ENCODE measurements at regions not wholly inside any gene's neighbourhood (a gene's known extent, or its start where the extent isn't known, plus 50 kb on each side); places are given as distances from the start of the nearest gene placed in this dataset.

DNA sequence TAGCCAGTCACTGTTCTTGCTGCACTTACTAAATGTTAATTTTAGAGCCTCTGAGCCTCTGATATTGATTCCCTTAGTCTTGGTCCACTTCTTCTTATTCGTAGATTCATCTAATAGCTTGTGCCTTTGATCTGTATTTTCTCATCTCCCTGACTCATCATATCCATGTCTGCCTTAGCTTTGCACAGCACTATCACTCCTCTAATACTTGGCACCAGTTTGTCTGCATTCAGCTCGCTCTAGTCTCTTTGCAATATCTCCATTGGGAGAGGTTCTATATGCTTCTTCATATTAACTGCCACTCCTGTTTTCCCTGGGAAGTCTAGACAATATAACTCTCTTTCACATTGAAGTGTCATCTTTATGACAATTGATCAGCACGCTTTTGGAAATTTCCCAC lies 68.5 kb upstream of the CSRP2 start:
- Histone ChIP-seq H3K36me3 (ENCODE audit: insufficient read depth) (no peaks in the 10 kb centered on the region), H3F3A (replicated peaks; ENCODE audit: low read depth) (no peaks in the 10 kb centered on the region), H3K27me3 (ENCODE audit: insufficient read depth) (no peaks in the 10 kb centered on the region), H3K4me3 (no peak overlapping the region), H3K4me2 (no peak overlapping the region), H3K79me2 (replicated peaks; ENCODE audit: insufficient read depth) (no peaks in the 10 kb centered on the region), H2AFZ (no peak overlapping the region), H3K4me1 (ENCODE audit: insufficient read depth) (no peaks in the 10 kb centered on the region), H4K20me1 (replicated peaks; ENCODE audit: insufficient read depth) (no peaks in the 10 kb centered on the region), H3K27ac (ENCODE audit: low read depth) (no peak overlapping the region), H3K9me2 (ENCODE audit: insufficient read depth) (0 out of 2 replicates have a peak, but pooled peaks cover 5% of the 10 kb centered on the region)
- H3K4me1 Mint-ChIP-seq = no peaks in the 10 kb centered on the region
- H3K27me3 Mint-ChIP-seq (ENCODE audit: insufficient read depth, low read depth, poor library complexity) = peaks cover 2% of the 10 kb centered on the region
- no peak for TF ChIP-seq ETS1 (IDR thresholded peaks at IDR 0.05)
- no peak for TF ChIP-seq CTCF (conservative IDR thresholded peaks at IDR 0.05; ENCODE audit: low read depth in 2 of 2)
- TF ChIP-seq ZNF114 (CRISPR knock-in tag; IDR thresholded peaks at IDR 0.05) = no peak
- TF ChIP-seq EZH2 (IDR thresholded peaks at IDR 0.05; ENCODE audit: low read depth, unreplicated experiment) = no peak
- no peak for TF ChIP-seq CREB1 (CRISPR knock-in tag; IDR thresholded peaks at IDR 0.05; ENCODE audit: low read depth)
- TF ChIP-seq, protein P1, sequence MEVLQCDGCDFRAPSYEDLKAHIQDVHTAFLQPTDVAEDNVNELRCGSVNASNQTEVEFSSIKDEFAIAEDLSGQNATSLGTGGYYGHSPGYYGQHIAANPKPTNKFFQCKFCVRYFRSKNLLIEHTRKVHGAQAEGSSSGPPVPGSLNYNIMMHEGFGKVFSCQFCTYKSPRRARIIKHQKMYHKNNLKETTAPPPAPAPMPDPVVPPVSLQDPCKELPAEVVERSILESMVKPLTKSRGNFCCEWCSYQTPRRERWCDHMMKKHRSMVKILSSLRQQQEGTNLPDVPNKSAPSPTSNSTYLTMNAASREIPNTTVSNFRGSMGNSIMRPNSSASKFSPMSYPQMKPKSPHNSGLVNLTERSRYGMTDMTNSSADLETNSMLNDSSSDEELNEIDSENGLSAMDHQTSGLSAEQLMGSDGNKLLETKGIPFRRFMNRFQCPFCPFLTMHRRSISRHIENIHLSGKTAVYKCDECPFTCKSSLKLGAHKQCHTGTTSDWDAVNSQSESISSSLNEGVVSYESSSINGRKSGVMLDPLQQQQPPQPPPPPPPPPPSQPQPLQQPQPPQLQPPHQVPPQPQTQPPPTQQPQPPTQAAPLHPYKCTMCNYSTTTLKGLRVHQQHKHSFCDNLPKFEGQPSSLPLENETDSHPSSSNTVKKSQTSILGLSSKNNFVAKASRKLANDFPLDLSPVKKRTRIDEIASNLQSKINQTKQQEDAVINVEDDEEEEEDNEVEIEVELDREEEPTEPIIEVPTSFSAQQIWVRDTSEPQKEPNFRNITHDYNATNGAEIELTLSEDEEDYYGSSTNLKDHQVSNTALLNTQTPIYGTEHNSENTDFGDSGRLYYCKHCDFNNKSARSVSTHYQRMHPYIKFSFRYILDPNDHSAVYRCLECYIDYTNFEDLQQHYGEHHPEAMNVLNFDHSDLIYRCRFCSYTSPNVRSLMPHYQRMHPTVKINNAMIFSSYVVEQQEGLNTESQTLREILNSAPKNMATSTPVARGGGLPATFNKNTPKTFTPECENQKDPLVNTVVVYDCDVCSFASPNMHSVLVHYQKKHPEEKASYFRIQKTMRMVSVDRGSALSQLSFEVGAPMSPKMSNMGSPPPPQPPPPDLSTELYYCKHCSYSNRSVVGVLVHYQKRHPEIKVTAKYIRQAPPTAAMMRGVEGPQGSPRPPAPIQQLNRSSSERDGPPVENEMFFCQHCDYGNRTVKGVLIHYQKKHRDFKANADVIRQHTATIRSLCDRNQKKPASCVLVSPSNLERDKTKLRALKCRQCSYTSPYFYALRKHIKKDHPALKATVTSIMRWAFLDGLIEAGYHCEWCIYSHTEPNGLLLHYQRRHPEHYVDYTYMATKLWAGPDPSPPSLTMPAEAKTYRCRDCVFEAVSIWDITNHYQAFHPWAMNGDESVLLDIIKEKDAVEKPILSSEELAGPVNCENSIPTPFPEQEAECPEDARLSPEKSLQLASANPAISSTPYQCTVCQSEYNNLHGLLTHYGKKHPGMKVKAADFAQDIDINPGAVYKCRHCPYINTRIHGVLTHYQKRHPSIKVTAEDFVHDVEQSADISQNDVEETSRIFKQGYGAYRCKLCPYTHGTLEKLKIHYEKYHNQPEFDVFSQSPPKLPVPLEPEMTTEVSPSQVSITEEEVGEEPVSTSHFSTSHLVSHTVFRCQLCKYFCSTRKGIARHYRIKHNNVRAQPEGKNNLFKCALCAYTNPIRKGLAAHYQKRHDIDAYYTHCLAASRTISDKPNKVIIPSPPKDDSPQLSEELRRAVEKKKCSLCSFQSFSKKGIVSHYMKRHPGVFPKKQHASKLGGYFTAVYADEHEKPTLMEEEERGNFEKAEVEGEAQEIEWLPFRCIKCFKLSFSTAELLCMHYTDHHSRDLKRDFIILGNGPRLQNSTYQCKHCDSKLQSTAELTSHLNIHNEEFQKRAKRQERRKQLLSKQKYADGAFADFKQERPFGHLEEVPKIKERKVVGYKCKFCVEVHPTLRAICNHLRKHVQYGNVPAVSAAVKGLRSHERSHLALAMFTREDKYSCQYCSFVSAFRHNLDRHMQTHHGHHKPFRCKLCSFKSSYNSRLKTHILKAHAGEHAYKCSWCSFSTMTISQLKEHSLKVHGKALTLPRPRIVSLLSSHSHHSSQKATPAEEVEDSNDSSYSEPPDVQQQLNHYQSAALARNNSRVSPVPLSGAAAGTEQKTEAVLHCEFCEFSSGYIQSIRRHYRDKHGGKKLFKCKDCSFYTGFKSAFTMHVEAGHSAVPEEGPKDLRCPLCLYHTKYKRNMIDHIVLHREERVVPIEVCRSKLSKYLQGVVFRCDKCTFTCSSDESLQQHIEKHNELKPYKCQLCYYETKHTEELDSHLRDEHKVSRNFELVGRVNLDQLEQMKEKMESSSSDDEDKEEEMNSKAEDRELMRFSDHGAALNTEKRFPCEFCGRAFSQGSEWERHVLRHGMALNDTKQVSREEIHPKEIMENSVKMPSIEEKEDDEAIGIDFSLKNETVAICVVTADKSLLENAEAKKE (CRISPR knock-in tag; IDR thresholded peaks at IDR 0.05) = no peak
- no peak for TF ChIP-seq NANOG (IDR thresholded peaks at IDR 0.05; ENCODE audit: borderline replicate concordance)
- TF ChIP-seq, protein P2, sequence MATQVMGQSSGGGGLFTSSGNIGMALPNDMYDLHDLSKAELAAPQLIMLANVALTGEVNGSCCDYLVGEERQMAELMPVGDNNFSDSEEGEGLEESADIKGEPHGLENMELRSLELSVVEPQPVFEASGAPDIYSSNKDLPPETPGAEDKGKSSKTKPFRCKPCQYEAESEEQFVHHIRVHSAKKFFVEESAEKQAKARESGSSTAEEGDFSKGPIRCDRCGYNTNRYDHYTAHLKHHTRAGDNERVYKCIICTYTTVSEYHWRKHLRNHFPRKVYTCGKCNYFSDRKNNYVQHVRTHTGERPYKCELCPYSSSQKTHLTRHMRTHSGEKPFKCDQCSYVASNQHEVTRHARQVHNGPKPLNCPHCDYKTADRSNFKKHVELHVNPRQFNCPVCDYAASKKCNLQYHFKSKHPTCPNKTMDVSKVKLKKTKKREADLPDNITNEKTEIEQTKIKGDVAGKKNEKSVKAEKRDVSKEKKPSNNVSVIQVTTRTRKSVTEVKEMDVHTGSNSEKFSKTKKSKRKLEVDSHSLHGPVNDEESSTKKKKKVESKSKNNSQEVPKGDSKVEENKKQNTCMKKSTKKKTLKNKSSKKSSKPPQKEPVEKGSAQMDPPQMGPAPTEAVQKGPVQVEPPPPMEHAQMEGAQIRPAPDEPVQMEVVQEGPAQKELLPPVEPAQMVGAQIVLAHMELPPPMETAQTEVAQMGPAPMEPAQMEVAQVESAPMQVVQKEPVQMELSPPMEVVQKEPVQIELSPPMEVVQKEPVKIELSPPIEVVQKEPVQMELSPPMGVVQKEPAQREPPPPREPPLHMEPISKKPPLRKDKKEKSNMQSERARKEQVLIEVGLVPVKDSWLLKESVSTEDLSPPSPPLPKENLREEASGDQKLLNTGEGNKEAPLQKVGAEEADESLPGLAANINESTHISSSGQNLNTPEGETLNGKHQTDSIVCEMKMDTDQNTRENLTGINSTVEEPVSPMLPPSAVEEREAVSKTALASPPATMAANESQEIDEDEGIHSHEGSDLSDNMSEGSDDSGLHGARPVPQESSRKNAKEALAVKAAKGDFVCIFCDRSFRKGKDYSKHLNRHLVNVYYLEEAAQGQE (IDR thresholded peaks at IDR 0.05; ENCODE audit: unreplicated experiment) = no peak
- DNase-seq (ENCODE audit: low spot score) = no peak
- H3K4me3 Mint-ChIP-seq = no peak overlapping the region
- H3K36me3 Mint-ChIP-seq (ENCODE audit: low read depth) = no peaks in the 10 kb centered on the region
- H3K27ac Mint-ChIP-seq = no peak overlapping the region
- H3K9me3 Mint-ChIP-seq = no peaks in the 10 kb centered on the region
- no peak for ATAC-seq
